ENCODE measurements at regions not wholly inside any gene's neighbourhood (a gene's known extent, or its start where the extent isn't known, plus 50 kb on each side); places are given as distances from the start of the nearest gene placed in this dataset.
"Not testable (repeated sequence)": the region's sequence is repeated elsewhere in the genome, so short reads cannot be mapped to it uniquely, and the experiment has no call there.

DNA sequence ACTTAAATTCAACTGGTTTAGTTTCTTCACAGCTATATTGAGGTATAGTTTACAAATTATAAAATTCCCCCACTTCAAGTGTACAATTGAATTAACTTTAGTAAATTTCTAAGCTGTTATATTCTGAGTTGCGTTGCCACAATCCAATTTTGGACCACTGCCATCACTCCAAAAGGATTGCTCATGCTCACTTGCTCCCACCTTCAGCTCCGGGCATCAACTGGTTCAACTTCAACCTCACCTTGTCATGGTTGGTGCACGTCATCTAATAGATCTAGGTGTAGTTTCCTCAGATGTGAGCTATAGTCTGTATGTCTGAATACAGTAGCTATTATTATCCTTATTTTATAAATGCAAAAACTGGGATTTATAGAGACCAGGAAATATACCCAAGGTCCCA is 942.5 kb upstream of the WWC1 start:
- H3K27me3 ChIP-seq (ENCODE audit: control insufficient read depth, insufficient read depth, low read length) = no peaks in the 10 kb centered on the region
- no peaks in the 10 kb centered on the region for H3K36me3 ChIP-seq (replicated peaks; ENCODE audit: control insufficient read depth, insufficient read depth, low read length)
- no peak overlapping the region for H3K4me3 ChIP-seq (ENCODE audit: insufficient read depth, low read depth, low read length)
- DNase-seq = no peak

DNA sequence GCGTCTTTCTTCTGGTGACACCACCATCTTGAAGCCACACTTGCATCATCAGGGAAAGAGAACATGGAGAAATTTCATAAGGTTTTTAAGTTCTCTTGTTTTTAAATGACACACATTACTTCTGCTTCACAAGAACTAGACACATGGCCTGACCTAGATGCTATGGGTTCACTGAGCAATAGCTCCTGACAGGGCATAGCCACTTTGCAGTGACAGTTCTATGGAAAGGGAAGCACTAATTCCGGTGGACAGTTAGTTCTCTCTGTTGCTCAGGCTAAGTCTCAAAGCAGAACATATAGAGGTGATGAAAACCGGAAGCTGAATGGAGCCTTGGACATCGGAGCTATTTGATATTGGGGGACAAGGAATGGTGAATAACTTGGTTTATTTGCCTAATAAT is 940.1 kb upstream of the WWC1 start:
- DNase-seq = no peak
- Histone ChIP-seq H3K4me3 (ENCODE audit: insufficient read depth, low read depth, low read length) (no peak overlapping the region), H3K36me3 (replicated peaks; ENCODE audit: control insufficient read depth, insufficient read depth, low read length) (no peaks in the 10 kb centered on the region), H3K27me3 (ENCODE audit: control insufficient read depth, insufficient read depth, low read length) (no peaks in the 10 kb centered on the region)

DNA sequence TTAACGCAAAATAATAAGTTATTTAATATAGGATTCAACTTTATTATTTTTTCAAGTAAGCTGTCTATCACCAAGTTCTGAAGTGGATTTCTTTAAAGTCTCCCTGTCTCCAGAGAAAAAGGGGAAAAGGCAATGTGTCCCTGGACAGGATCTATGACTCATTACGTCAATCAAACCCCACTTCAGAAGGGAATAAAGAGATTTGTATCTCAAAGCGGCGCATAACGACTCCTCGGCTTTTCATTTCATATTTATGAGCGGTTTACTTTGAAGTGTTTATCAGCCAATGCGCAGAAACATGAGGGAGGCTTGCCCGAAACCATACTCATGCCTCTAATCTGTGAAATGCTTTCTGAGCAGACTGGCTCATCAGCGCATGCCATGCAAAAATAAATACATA is 938.6 kb upstream of the WWC1 start:
- H3K4me3 ChIP-seq (ENCODE audit: insufficient read depth, low read depth, low read length) = no peak overlapping the region
- H3K27me3 ChIP-seq (ENCODE audit: control insufficient read depth, insufficient read depth, low read length) = no peaks in the 10 kb centered on the region; the same call in 1 of the 2 replicates
- no peaks in the 10 kb centered on the region for H3K36me3 ChIP-seq (replicated peaks; ENCODE audit: control insufficient read depth, insufficient read depth, low read length)
- no peak for DNase-seq

DNA sequence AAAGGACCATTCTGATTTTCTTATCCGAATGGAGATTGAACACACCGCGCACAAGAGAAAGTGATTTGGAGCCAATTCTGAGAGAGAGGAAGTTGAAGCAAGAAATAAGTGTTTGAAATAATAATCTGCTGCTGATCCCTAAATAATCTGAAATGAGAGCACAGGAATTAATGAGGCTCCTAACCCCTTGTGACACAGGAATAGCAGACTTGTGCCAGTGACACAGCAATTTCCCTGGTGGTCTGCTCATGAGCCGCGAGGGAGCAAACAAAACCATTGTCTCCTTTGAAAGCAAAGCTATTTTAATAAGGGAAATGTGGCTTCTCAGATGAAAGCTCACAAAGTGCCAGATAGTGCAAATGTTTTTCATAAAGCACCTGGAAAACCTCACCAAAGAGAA is 936.1 kb upstream of the WWC1 start:
- Histone ChIP-seq H3K36me3 (replicated peaks; ENCODE audit: control insufficient read depth, insufficient read depth, low read length) (no peaks in the 10 kb centered on the region), H3K27me3 (ENCODE audit: control insufficient read depth, insufficient read depth, low read length) (no peaks in the 10 kb centered on the region; the same call in 1 of the 2 replicates), H3K4me3 (ENCODE audit: insufficient read depth, low read depth, low read length) (no peak overlapping the region)
- no peak for DNase-seq

DNA sequence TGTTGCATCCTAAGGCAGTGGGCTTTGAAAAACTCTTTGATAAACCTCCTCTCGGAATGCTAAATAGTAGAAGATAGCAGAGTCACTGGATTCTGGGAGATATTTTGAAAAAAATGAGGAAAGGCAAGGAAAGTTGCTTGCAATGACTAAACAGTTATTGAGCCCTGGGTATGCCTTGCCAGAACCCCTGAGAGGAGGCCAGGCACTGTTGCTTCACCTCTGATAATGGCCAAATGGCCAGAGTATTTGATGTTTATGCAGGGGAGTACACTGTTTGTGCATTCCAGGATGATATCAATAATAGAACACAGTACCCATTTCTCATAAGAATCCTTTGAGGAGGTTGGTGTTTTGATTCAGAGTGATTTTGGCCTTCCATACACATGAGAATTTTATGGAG is 935.1 kb upstream of the WWC1 start:
- no peaks in the 10 kb centered on the region; the same call in 1 of the 2 replicates for H3K27me3 ChIP-seq (ENCODE audit: control insufficient read depth, insufficient read depth, low read length)
- H3K4me3 ChIP-seq (ENCODE audit: insufficient read depth, low read depth, low read length) = no peak overlapping the region
- DNase-seq = no peak
- H3K36me3 ChIP-seq (replicated peaks; ENCODE audit: control insufficient read depth, insufficient read depth, low read length) = no peaks in the 10 kb centered on the region

DNA sequence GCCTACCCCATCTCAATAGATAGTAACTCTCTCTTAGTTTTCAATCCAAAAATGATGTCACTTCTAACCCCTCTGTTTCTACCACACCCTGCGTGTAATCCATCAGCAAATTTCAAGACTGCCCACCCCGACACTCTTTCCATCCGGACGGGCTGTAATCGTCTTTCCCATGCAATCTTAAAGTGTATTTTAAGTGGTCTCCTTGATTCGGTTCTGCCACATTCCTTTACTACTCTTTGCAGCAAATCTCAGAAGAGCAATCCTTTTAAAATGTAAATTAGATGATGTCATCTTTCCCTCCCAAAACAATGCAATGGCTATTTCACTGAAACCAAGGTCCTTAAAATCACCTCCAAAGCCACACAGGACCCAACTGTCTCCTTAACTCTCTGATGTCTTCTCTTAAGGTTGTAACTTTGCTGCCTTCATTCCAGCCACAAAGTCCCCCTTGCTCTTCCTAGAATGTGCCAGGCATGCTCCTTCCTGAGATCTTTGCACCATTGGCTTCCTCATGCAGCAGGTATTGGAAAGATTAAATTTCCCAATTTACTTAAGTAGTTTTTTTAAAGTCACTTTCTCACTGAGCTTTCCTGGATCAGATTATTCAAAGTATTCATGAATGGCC is 932.5 kb upstream of the WWC1 start:
- H3K4me3 ChIP-seq (ENCODE audit: insufficient read depth, low read depth, low read length) = no peak overlapping the region
- DNase-seq = no peak
- no peaks in the 10 kb centered on the region for H3K36me3 ChIP-seq (replicated peaks; ENCODE audit: control insufficient read depth, insufficient read depth, low read length)
- no peaks in the 10 kb centered on the region; the same call in 1 of the 2 replicates for H3K27me3 ChIP-seq (ENCODE audit: control insufficient read depth, insufficient read depth, low read length)

DNA sequence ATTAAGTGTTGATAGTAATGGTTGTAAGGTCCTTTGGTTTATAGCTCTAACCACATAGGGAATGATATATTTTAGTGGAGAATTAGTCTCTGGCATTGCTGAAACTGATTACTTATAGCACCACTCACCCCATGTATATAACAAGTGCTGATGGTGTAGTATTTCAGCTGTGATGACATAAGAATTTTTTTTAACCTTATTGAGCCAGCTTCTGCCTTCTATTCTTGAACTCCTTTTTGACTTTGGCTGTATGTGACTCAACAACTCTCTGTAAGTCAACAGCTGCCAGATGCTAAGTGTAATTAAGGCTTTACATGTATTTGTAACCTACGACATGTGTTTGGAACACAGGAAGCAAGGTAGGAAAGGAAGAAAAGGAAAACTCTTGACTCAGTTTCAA is 929.6 kb upstream of the WWC1 start:
- no peaks in the 10 kb centered on the region; the same call in 1 of the 2 replicates for H3K27me3 ChIP-seq (ENCODE audit: control insufficient read depth, insufficient read depth, low read length)
- DNase-seq = no peak
- no peaks in the 10 kb centered on the region for H3K36me3 ChIP-seq (replicated peaks; ENCODE audit: control insufficient read depth, insufficient read depth, low read length)
- no peak overlapping the region for H3K4me3 ChIP-seq (ENCODE audit: insufficient read depth, low read depth, low read length)

DNA sequence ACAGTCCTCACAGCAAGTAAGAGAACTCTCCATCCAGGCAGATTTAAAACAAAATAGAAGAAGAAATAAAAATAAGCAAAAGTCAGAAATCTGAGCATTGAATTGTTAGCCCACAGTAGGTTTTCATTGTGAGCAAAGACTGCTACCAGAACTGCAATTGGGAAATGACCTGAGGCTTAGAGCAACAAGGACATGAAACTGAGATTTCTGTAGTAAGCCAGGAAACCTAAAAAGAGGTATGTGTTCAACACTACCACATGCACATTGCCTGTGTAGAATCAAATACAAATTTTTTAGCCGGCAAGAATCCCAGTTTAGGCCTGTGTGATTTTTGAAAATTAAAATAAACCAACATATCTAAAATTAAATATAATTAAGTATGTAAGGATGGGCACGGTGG is 928.4 kb upstream of the WWC1 start:
- Histone ChIP-seq H3K4me3 (ENCODE audit: insufficient read depth, low read depth, low read length) (no peak overlapping the region), H3K36me3 (replicated peaks; ENCODE audit: control insufficient read depth, insufficient read depth, low read length) (no peaks in the 10 kb centered on the region), H3K27me3 (ENCODE audit: control insufficient read depth, insufficient read depth, low read length) (no peaks in the 10 kb centered on the region; the same call in 1 of the 2 replicates)
- no peak for DNase-seq

DNA sequence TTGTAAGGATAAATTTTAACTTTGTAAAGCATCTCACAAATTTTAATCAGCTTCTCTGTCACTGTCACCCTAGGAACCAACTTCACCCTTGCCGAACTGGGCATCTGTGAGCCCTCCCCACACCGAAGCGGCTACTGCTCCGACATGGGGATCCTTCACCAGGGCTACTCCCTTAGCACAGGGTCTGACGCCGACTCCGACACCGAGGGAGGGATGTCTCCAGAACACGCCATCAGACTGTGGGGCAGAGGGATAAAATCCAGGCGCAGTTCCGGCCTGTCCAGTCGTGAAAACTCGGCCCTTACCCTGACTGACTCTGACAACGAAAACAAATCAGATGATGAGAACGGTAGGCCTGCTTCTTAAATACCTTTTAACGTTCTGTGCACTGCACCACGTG is 916.3 kb upstream of the WWC1 start:
- DNase-seq = no peak

DNA sequence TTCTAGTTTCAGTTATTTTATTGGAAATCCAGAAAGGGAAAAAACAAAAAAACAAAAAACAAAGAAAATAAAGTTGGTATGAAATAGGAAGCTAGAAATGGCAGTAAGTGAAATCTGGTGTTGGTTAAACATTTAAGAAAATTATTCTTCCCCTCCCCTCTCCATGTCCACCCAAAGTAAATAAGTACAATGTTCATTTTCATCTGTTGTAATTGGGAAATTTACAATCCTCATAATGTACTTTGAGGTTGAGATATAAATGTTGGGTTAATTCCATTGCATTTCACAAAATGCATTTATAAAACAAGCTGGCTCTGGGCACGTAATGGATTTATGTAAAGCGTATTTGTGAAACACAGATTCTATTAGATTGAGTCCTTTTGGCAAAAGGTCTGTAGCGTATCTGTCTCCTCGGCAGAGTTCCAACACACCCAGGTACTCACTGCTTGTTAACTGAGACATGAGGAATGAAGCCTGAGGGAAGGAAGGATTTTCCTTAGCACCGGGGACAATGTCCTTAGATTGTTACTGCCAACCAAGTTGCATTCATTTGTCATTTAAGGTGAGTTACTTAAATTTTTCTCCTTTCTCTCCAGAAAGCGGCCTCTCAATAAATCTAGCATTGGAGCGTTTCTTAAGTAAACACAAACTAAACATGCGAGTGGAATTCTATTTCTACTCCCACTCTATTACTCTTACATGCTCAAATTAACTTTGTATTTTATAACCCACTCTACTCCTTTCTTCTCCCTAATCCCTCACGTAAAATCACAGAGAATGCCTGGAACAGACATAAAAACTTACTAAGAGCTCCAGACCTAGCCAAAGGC is 912.3 kb upstream of the WWC1 start:
- no peak overlapping the region for H3K4me3 ChIP-seq (ENCODE audit: insufficient read depth, low read depth, low read length)
- no peaks in the 10 kb centered on the region for H3K27me3 ChIP-seq (ENCODE audit: control insufficient read depth, insufficient read depth, low read length)
- H3K36me3 ChIP-seq (replicated peaks; ENCODE audit: control insufficient read depth, insufficient read depth, low read length) = no peaks in the 10 kb centered on the region
- no peak for DNase-seq

More for the DNA sequence above, 916.3 kb upstream of the WWC1 start:
- Histone ChIP-seq H3K36me3 (replicated peaks; ENCODE audit: control insufficient read depth, insufficient read depth, low read length) (no peaks in the 10 kb centered on the region), H3K4me3 (ENCODE audit: insufficient read depth, low read depth, low read length) (no peak overlapping the region), H3K27me3 (ENCODE audit: control insufficient read depth, insufficient read depth, low read length) (no peaks in the 10 kb centered on the region)

DNA sequence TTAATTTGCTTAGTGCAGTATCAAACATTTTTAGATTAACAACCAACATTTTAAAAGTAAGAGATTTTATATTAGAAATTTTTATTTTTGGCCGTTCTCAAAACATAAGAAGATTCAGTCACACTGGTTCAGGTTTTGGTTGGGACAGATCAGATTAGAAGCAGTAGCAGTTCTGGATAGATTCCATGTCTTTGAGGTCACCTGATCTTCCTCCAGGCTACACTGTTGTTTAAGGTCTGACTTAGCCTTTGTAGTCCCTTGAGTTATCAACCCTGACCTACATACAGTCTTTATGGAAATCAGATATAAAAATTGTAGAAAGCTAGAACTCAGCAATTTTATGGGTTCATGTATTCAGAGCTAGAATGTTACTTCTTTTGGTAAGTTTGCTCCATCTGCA is 910.0 kb upstream of the WWC1 start:
- no peaks in the 10 kb centered on the region for H3K36me3 ChIP-seq (replicated peaks; ENCODE audit: control insufficient read depth, insufficient read depth, low read length)
- H3K4me3 ChIP-seq (ENCODE audit: insufficient read depth, low read depth, low read length) = no peak overlapping the region
- DNase-seq = no peak
- H3K27me3 ChIP-seq (ENCODE audit: control insufficient read depth, insufficient read depth, low read length) = no peaks in the 10 kb centered on the region

DNA sequence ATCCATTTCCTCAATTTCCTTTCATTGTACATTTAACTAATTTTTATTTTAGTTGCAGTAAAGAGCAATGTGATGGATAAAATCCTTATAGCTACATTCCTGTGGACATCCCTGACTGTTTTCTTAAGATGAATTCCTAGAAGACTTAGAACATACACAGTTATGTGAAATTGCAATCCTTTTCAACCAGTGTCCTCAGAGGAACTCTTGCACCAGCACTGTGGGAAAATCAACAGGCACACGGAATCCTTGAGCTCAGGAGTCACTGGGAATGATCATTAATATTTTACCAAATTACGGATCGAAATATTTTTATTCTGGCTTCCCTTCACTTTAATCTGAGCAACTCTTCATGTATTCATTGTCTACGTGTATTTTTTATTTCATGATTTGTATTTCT is 901.9 kb upstream of the WWC1 start:
- DNase-seq = no peak
- H3K27me3 ChIP-seq (ENCODE audit: control insufficient read depth, insufficient read depth, low read length) = no peaks in the 10 kb centered on the region
- H3K4me3 ChIP-seq (ENCODE audit: insufficient read depth, low read depth, low read length) = no peak overlapping the region
- H3K36me3 ChIP-seq (replicated peaks; ENCODE audit: control insufficient read depth, insufficient read depth, low read length) = no peaks in the 10 kb centered on the region

DNA sequence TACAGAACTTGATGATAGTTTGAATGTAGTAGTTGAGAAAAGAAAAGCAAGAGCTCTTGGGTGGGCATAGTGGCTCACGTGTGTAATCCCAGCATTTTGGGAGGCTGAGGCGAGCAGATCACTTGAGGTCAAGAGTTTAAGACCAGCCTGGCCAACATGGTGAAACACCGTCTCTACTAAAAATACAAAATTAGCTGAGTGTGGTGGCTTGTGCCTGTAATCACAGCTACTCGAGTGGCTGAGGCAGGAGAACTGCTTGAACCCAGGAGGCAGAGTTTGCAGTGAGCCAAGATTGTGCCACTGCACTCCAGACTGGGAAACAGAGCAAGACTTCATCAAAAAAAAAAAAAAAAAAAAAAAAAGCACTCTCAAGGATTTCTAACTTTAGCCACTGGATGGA is 900.2 kb upstream of the WWC1 start:
- H3K27me3 ChIP-seq (ENCODE audit: control insufficient read depth, insufficient read depth, low read length) = not testable (repeated sequence)

DNA sequence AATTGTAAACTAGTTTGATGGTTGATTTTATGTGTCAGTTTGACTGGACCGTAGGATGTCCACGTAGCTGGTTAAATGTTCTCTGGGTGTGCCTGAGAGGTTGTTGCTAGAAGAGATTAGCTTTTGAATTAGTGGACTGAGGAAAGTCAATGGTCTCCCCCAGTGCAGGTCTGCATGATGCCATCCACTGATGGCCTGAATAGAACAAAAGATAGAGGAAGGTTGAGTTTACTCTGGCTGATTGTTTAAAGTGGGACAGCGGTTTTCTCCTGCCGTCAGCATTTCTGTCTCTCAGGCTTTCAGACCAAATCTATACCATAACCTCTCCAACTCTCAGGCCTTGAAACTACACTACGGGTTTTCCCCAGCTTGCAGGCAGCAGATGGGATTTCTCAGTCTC is 899.2 kb upstream of the WWC1 start:
- Histone ChIP-seq H3K27me3 (ENCODE audit: control insufficient read depth, insufficient read depth, low read length) (no peaks in the 10 kb centered on the region), H3K36me3 (replicated peaks; ENCODE audit: control insufficient read depth, insufficient read depth, low read length) (no peaks in the 10 kb centered on the region), H3K4me3 (ENCODE audit: insufficient read depth, low read depth, low read length) (no peak overlapping the region)
- no peak for DNase-seq

More for the DNA sequence above, 900.2 kb upstream of the WWC1 start:
- not testable (repeated sequence) for DNase-seq; H3K4me3 ChIP-seq (ENCODE audit: insufficient read depth, low read depth, low read length); H3K36me3 ChIP-seq (replicated peaks; ENCODE audit: control insufficient read depth, insufficient read depth, low read length)

DNA sequence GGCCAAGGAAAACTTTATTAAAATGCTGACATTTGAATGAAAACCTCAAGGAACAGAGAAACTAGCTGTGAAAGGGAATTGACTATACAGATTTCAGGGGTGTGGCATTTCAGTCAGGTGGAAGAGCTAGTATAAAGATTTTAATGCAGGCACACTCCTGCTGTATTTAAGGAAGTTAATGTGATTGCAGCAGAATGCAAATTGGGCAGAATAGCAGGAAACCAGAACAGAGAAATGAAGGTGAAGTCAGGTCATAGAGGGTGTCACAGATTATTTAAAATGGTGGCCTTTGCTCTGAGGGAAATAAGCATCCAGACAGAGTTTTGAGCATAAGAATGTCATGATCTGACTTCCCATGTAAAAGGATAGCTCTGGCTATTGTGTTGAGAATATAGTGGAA is 898.1 kb upstream of the WWC1 start:
- H3K4me3 ChIP-seq (ENCODE audit: insufficient read depth, low read depth, low read length) = no peak overlapping the region
- no peaks in the 10 kb centered on the region for H3K36me3 ChIP-seq (replicated peaks; ENCODE audit: control insufficient read depth, insufficient read depth, low read length)
- no peaks in the 10 kb centered on the region for H3K27me3 ChIP-seq (ENCODE audit: control insufficient read depth, insufficient read depth, low read length)
- DNase-seq = no peak
